NCI-H524 (cell line): ENCODE measurements at regions not wholly inside any gene's neighbourhood (a gene's known extent, or its start where the extent isn't known, plus 50 kb on each side); places are given as distances from the start of the nearest gene placed in this dataset.

ENCODE experiments used
- DNase-seq, 2 experiments: peaks; one replicate each; lab custom pipeline; 2025; lab: John Stamatoyannopoulos, UW

DNA sequence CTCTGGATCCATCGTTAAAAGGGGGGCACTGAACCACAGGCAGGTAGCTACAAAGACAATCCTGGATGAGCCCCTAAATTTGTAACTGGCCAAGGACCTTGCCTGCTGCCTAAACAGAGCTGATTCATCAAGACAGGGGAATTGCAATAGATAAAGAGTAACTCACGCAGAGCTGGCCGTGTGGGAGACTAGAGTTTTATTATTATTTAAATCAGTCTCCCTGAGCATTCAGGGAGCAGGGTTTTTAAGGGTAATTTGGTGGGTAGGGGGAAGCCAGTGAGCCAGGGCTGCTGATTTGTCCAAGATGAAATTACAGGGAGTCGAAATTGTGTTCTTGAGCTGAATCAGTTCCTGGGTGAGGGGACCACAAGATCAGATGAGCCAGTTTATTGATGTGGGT, 885.1 kb upstream of the CADM2 start:
- DNase-seq = no peak

DNA sequence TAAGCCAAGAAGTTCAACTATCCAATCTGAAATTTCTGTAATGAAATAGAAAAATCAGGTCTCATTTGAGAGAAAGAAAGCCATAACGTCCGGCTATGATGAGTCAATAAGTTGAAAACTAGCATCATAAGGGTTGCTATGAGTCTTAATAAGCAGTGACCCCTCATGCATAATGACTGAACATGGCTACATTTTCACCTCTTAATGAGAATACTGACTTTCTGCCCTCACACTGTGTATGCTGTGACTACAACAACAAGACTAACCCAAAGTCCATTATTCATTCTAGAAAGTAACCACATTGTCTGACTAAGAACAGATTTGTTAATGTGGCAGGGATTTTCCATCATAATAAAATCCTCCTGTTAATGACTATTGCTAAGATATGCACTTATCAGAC, 884.0 kb upstream of the CADM2 start:
- no peak for DNase-seq

DNA sequence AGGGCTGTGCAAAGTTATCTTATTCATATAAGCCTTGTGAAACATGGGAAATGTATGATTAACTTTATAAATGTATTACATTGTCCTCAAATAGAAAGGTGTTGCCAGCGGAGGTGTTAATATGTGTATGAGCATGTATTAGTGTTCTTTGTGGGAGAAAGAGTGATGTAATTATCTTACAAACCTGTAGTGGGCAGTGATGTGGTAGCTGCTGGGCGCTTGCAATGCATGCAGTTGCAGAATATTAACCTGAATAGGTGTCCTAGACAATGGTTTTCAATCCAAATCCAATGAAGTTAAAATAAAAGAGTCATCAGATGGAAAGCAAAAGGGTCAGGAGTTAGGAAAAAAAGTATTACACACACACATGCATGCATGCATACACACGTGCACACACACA, 881.3 kb upstream of the CADM2 start:
- no peak for DNase-seq

DNA sequence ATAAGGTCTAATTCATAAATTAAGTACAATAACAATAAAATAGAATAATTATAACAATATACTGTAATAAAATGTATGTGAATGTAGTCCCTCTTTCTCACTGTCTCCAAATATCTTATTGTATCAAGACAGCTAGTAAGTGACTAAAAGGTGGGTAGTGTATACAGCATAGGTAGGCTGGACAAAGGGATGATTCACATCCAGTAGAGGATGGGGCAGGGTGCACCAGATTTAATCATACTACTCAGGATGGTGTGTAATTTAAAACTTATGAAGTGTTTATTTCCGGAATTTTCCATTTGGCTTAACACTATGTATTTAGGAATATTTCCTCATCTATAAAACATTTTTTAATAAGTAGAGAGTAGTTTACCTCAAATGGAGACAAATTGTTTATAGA, 876.1 kb upstream of the CADM2 start:
- no peak for DNase-seq

DNA sequence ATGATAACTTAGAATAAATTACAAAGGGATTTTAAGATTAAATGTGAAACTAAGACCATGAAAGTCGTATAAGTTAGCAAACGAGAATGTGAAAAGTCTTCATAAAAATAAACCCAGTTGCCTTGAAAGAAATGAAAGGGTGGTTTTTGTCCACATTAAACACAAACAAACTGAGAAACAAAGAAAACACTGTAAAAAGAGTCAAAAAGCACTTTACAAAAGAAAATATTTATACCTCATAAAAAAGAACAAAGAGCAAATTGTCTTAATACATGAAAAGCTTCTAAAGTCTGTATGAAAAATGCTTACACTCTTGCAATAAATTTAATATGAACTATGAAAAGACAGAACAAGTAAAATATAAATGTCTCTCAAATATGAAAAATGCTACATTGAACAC, 865.9 kb upstream of the CADM2 start:
- DNase-seq = no peak

DNA sequence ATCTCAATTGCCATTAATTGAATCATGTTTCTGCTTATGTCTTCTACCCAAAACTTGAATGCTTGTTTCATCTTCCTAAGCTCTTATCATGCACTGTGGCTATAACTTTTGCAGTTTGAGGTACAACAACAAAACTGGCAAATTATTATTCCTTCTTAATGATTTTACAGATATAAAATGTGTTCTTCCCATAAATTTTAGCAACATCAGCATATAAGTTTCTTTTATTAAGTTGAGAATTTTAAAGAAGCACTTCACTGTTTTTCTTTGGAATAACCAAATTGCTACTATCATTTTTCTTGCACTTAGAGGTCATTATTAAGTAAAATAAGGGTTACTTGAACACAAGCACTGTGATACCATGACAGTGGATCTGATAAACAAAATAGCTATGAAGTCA, 862.6 kb upstream of the CADM2 start:
- no peak for DNase-seq

DNA sequence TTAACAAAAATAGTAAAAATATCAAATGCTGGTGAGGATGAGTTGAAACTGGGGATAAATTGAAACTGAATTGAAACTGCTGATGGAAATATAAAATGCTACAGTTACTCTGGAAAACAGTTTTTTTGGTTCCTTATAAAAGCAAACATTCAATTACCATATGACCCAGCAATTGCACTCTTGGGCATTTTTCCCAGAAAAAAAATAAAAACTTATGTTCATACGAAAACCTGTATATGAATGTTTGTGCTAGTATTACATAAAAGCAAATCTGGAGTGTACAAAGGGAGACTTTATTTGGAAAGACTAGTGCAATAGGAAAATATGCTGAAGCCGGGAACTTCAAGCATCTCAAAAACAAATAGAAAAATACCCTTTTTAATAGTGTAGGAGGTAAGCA, 857.9 kb upstream of the CADM2 start:
- no peak for DNase-seq

DNA sequence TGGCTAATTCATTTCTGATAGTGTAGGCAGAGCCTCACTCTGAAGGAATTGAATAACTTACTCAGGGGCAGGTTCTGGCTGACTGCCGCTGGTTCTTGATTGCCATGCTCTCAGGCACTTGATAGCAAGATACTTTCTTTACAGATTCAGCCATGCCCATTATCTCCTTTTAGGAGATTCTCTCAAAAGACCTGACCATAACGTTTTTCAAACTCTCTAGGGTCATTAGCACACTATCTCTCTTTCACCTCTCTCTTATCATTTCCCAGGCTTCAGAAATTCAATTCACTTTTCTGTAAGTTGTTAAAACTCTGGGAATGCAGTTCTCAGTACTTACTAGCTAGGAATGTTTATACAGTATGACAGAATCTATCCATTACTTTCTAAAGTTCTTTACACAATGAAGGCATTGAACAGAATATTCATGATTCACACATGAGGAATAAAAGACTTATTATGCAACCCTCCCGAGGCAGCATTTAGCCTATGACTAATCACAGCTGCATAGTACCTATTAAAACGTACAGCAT, 850.3 kb upstream of the CADM2 start:
- no peak for DNase-seq

DNA sequence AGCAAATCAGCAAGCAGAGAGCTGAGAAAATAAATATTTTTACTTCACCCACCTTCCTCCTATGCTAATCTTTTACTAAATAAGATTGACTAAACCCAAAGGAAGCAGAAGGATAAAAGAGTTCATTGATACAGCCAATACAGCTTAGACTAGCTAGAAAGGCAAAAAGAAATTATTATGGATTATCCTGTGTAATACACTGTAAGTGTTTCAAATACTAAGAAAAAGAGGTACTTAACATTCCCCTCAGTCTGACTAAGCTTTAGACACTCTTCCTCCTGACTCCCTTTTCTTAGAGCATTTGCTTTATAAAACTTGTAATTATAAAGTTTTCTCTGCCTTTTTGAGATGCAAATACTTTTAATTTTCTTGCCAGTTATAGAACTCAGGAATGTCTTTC, 848.9 kb upstream of the CADM2 start:
- DNase-seq = peak in 1 of 2 experiments; percentile 25

DNA sequence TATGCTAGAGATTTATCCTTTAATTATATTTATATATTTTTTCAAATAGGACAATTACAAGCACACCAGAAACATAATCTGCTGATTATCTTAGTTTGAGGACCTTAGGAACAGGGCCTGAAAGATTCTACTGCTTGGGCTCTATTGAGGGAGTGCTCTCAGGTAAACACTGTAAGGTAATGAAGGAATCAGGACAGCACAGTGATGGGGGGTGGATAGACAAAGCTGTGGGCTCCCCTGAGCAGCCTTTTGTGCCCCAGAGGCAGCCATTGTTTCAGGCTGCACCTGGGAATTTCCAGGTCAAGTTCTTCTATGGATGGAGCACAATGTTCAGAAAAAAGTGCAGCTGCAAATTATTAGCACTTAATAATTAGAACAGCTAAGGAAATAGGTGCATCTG, 848.0 kb upstream of the CADM2 start:
- DNase-seq = no peak

DNA sequence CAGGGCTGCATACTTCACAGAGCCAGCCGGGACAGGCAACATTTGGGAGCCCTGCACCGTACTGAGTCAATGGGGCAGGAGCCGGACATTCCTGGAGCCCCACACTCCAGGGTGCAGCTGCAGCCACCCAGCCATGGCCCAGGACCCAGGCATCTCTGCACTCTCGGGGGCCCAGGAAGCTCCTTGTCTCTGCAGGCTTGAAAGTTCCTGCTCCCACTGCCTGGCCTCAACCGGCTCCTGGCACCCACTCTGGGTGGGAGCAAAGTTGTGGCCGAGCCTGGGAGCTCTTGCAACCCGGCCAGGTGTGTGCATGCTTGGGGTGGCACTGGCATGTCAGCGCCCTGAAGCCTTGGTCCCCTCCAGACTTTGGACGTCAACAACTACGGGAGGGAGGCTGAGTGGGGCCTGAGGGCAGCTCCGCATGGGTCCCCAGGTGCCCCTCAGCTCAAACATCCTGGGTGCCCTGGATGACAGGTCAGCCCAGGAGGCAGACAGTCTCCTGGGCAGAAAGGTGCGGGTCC, 833.5 kb upstream of the CADM2 start:
- no peak for DNase-seq

DNA sequence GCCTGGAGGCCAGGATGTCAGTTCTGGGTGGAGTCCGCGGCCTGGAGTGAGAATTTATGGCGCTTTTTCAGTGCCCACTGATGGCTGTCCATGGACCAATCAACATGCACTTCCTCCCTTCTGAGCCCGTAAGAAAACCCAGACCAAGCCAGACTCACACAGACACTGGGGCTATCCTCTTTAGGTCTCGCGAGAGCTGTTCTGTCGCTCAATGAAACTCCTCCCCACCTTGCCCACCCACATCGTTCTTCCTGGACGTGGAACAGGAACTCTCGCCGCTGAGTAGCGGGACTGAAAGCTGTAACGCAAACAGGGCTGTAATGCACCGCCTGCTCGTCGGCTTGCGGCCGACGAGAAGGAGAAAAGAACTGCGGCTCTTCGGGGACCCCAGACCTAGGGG, 833.0 kb upstream of the CADM2 start:
- no peak for DNase-seq

DNA sequence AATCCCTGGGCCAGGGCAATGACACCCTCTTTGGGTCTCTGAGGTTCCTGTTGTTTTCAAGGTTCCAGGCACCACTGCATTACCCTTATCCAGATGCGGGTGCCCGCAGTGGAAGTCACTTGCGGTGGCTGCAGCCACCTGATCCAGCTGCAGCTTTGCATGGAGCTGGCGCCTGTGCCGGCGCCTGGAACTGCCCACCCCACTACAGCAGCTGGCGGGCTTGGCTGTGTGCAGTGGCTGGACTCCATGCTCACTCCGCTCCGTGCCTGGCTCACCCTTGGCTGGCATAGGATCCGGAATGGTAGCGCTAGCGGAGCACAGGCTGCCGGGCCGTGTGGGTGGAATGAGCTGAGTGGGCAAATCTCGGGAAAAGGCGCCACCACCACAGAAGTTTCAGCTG, 832.6 kb upstream of the CADM2 start:
- DNase-seq = no peak

DNA sequence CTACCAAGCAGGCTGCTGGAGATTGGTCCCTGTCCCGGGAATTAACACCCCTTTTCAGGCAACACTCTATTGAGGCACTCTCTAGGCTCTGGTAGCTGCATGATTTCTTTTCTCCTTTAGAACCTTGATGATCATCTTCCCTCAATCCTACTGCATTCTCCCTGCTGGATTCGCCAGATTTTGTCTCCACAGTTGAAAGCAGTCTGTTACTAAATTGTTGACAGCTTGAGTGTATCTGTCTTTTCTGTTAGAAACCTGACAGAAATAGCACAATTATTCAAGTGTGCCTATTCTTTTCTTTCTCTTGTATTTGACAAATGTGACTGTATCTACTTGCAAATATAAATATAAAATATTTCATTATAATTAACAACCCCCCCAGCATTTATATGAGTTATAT, 830.8 kb upstream of the CADM2 start:
- no peak for DNase-seq

DNA sequence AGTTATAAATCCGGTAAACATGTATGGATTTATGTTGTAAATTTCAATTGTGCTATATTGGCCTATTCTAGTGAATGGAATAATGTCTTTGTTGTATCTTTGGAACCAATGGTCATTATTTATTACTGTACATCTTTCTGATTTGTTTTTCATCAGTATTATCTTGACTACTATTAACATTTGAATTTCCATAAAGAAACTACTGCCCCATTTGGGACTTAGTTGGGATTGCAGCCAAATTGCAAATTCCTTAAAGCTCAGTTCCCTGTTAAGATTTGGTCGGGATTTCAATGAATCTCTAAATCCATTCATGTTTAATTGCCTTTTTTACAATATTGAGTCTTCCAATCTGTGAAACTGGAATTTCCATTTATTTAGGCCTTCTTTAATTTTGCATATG, 822.4 kb upstream of the CADM2 start:
- DNase-seq = peak; percentile 0 to 9

DNA sequence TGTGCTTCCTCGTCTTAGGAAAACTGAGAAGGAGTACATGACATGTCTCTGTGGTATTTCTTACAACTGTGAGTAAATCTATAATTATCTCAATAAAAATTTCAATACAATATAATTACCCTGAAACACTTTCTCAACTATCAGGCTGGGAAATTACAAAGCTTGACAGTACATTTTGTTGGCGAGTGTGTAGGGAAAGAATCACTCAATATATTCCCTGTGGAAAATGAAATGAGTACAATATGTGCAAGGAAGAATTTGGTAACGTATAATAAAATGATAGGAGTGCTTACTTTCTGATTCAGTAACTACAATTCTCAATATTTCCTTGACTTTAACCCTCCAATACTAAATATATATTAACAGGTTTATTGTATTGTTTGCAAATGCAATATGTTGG, 818.2 kb upstream of the CADM2 start:
- no peak for DNase-seq

DNA sequence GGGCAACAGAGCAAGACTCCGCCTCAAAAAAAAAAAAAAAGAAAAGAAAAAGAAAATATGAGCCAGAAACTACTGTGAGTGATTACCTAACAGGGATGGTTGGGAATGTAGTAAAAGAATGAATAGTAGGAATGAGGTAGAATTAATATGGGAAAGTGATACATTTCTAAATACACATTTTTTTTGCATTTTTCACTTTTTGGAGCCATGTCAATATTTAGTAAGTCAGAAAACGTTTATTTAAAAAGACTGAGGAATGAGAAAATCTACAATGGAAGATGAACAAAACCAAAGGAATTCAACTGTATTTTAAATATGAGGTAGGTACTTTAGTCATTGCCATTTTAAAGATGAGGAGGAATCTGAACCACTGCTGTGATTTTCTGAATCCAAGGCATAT, 817.2 kb upstream of the CADM2 start:
- DNase-seq = no peak

DNA sequence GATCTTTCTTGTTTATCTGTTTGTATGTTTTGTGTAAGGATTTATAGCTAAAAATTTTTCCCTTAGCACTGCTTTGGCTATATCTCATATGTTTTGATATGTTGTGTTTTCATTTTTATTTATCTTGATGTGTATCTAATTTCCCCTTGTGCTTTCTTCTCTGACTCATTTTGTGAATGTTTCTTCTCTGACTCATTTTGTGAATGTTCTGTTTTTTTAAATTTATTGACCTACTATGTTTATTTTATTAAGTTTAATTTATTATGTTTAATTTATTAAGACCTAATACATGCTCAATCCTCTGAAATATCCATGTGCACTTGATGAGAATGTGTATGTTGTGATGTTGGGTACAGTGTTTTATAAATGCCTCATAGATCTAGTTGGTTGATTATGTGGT, 793.5 kb upstream of the CADM2 start:
- no peak for DNase-seq

DNA sequence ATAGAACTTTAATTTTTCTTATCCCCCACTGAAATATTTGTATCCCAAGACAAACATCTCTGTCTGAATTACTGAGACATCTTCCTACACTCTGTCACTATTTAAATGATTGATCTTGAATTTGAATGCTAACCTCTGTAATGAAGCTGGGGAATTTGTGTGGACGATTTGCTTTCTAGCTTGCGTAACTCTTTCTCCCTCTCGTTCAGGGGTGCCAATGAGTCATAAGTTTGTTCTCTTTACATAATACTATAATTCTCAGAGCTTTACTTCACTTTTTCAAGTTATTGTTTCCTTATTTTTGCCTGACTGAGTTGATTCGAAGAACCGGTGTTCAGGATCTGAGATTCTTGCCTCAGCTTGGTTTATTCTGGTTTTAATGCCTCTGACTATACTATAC, 783.3 kb upstream of the CADM2 start:
- DNase-seq = no peak

DNA sequence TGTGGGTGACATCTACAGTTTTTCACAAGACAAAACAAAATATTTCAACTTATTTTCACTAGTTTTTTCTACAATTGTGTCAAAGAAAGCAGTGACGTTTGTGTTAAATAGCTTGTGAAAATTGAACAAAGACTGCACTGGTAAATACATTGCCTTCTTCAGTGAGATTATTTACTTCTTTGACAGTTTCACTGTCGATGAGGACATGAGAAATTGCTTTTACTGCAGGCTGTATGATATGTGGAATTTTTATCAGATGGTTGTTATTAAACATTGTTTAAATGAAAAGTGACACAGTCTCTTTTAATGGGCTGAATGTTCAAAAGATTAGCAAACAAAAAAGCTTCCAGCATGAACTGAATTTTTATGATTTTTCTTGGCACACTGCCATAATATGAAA, 773.9 kb upstream of the CADM2 start:
- DNase-seq = no peak

DNA sequence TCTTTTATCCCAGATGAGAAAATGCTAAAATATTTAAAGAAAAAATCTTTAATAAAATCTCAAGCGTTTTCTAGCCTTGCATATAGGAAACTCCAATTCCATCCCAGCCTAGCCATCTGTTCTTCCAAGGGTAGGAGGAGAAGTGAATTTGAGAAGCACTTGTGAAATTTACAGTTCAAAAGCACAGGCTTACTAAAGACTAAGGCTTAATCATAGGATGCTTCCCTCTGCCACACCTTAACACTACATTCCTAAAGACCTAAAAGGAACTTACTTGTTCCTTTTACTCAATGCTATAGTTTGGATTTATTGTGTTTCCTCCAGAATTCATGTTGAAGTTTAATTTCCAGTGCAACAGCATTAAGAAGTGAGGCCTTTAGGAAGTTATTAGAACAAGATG, 764.8 kb upstream of the CADM2 start:
- DNase-seq = peak; percentile 65 to 76

DNA sequence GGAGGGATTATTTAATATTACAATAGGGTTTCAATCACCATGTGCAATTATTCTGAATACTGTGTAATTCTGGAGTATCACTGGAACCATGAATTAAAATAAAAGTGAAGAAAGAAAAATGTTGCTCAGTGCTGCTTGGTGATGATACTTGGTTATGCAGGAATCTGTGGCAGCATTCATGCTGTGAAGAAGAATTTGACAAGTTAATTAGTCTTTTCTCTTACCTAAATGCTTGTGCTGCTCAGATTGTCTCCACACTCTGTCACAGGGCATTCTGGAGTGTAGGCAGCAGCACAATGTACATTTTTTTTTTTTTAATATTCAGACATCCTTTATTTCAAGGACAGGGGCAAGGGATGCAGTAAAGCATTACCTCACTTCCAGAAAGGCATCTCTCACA, 749.3 kb upstream of the CADM2 start:
- DNase-seq = no peak

DNA sequence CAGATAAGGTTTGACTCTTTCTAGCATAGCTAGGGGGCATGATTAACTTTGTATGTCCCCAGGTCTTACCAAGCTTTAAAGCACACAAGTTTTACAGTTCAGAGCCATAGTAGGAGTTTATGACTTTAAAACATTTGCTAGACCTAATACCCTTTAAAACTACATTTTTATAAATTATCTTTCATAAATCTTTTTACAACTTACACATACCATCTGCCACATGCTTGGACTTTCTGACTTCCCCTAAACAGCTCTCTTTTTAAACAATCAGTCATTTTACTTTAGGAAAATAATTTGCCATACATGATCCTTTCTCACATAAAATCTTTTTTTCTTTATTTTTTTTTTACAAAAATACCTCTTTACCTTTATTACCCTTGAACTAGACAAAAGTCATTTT, 735.3 kb upstream of the CADM2 start:
- no peak for DNase-seq

DNA sequence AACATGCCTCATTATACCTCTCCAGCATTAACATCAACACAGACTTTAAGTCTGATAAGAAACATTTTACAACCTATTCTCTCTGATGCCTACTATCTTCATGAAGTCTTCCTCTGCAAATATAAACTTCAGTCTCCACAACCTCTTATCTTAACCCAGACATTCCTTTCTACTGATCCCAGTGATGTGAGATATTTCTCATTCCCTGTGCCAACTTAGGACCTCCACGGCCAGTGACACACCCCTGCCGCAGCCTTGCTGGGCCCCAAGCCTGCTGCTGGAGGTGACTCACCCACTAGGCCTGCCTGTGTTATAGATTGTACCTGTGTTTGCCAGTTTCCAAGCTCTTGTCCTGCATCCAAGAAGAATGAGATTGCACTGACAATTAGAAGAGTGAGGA, 734.5 kb upstream of the CADM2 start:
- DNase-seq = no peak

DNA sequence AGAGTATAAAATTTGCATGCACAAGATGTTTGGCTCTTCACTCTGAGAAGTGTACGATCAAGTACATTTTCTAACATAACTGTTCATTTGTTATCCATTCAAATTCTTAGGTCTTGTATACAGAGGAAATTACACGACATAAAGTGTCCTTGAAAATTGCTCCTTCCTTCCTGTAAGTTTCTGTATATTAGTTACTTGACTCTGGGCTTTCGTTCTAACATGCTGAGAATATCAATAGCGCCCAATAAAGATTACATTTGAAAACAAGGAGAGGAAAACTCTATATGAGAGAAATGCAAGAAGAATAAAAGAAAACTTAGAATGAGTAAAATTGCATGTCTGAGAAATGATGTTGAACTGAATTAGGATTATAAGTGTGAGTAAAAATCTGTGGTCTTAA, 722.5 kb upstream of the CADM2 start:
- no peak for DNase-seq
